CD14-positive monocyte (primary cell): ENCODE measurements at regions not wholly inside any gene's neighbourhood (a gene's known extent, or its start where the extent isn't known, plus 50 kb on each side); places are given as distances from the start of the nearest gene placed in this dataset.

Experiments used
- DNase-seq, 3 donors: peaks; one replicate each; pipeline ENCODE4 v3.0.0-alpha.2; 2011 to 2022
- H2AFZ ChIP-seq: 2 replicates; pipeline ENCODE4 v1.6.0; 2012; ENCODE audit warnings: mild to moderate bottlenecking, low read depth, low read length, inconsistent platforms; ENCODE audit not compliant: insufficient read depth, poor library complexity, severe bottlenecking
- H3K27ac ChIP-seq, 2 donors: 1 replicate in 1 of 2; 2 replicates in 1 of 2; pipeline ENCODE4 v1.5.1; 2012 to 2013; ENCODE audit warnings: low read length in 2 of 2, control low read depth in 1 of 2, inconsistent platforms in 1 of 2, low read depth in 1 of 2, mild to moderate bottlenecking in 1 of 2
- H3K27me3 ChIP-seq, 2 donors: one replicate each; pipeline versions ENCODE4 v1.6.0 to v1.6.1; 2011 to 2013; ENCODE audit warnings: low read length in 2 of 2; ENCODE audit not compliant: control insufficient read depth in 2 of 2, insufficient read depth in 2 of 2
- H3K36me3 ChIP-seq, 2 donors: replicated peaks in 1 of 2; 1 replicate in 1 of 2; 2 replicates in 1 of 2; pipeline versions ENCODE4 v1.5.1 to v1.6.1; 2012 to 2013; ENCODE audit warnings: low read length in 2 of 2, control low read depth in 1 of 2, inconsistent platforms in 1 of 2, mild to moderate bottlenecking in 1 of 2; ENCODE audit not compliant: insufficient read depth in 2 of 2, control insufficient read depth in 1 of 2
- H3K4me1 ChIP-seq, 2 donors: 1 replicate in 1 of 2; 2 replicates in 1 of 2; pipeline versions ENCODE4 v1.5.1 to v1.6.1; 2012 to 2013; ENCODE audit warnings: low read length in 2 of 2, control low read depth in 1 of 2, inconsistent platforms in 1 of 2, mild to moderate bottlenecking in 1 of 2, moderate library complexity in 1 of 2; ENCODE audit not compliant: insufficient read depth in 2 of 2, control insufficient read depth in 1 of 2
- H3K4me2 ChIP-seq: replicated peaks from 2 replicates; pipeline ENCODE3; 2012; ENCODE audit warnings: low read length, moderate library complexity, mild to moderate bottlenecking; ENCODE audit not compliant: poor library complexity, severe bottlenecking; ENCODE audit errors: extremely low read depth
- H3K4me3 ChIP-seq, 3 experiments: fragments of 200-600 bp in 1 of 3; sonication (generic) in 1 of 3; replicated peaks in 1 of 3; 1 replicate in 2 of 3; 2 replicates in 1 of 3; pipeline ENCODE4 v1.5.1; 2011 to 2013; ENCODE audit warnings: low read length in 3 of 3, mild to moderate bottlenecking in 3 of 3, control low read depth in 2 of 3, low read depth in 2 of 3, inconsistent platforms in 1 of 3, moderate library complexity in 1 of 3
- H3K79me2 ChIP-seq: 2 replicates; pipeline ENCODE4 v1.6.0; 2012; ENCODE audit warnings: mild to moderate bottlenecking, control low read depth, inconsistent platforms, low read length, moderate library complexity; ENCODE audit not compliant: insufficient read depth
- H3K9ac ChIP-seq: 2 replicates; pipeline ENCODE4 v1.6.0; 2017; ENCODE audit warnings: low read length, mild to moderate bottlenecking; ENCODE audit not compliant: insufficient read depth, poor library complexity, severe bottlenecking
- H3K9me3 ChIP-seq, 2 donors: replicated peaks in 1 of 2; 1 replicate in 1 of 2; 2 replicates in 1 of 2; pipeline versions ENCODE4 v1.5.1 to v1.6.1; 2012 to 2013; ENCODE audit warnings: low read length in 2 of 2, control low read depth in 1 of 2; ENCODE audit not compliant: control insufficient read depth in 1 of 2, insufficient read depth in 1 of 2
- H4K20me1 ChIP-seq: 2 replicates; pipeline ENCODE4 v1.6.0; 2012; ENCODE audit warnings: mild to moderate bottlenecking, low read length, control low read depth, moderate library complexity; ENCODE audit not compliant: insufficient read depth
- H3K27ac Mint-ChIP-seq, 7 donors: one replicate each; pipeline ENCODE4 v1.8.0; 2020; ENCODE audit warnings: mild to moderate bottlenecking in 7 of 7, mixed read lengths in 7 of 7, moderate library complexity in 6 of 7, inconsistent platforms in 2 of 7
- H3K27me3 Mint-ChIP-seq, 3 donors: one replicate each; pipeline ENCODE4 v1.8.0; 2021 to 2022; ENCODE audit warnings: low read depth in 3 of 3, mild to moderate bottlenecking in 3 of 3, mixed read lengths in 3 of 3, moderate library complexity in 3 of 3, inconsistent platforms in 1 of 3
- H3K36me3 Mint-ChIP-seq, 2 donors: one replicate each; pipeline ENCODE4 v1.8.0; 2020; ENCODE audit warnings: mixed read lengths in 2 of 2, inconsistent platforms in 1 of 2, mild to moderate bottlenecking in 1 of 2
- H3K4me1 Mint-ChIP-seq: one replicate; pipeline ENCODE4 v1.8.0; 2020; ENCODE audit warnings: mild to moderate bottlenecking, mixed read lengths
- H3K4me3 Mint-ChIP-seq, 2 donors: one replicate each; pipeline ENCODE4 v1.8.0; 2020; ENCODE audit warnings: mild to moderate bottlenecking in 2 of 2, mixed read lengths in 2 of 2, moderate library complexity in 1 of 2
- H3K9me3 Mint-ChIP-seq, 7 donors: one replicate each; pipeline ENCODE4 v1.8.0; 2020 to 2022; ENCODE audit warnings: mixed read lengths in 7 of 7, mild to moderate bottlenecking in 6 of 7, moderate library complexity in 6 of 7, inconsistent platforms in 2 of 7
- WGBS: methylation state at CpG from one replicate; pipeline ENCODE4 v1.1.5; 2013; ENCODE audit warnings: missing lambda C conversion rate; ENCODE audit not compliant: insufficient coverage; 5-methylcytosine and 5-hydroxymethylcytosine counted together
- intact Hi-C, 2 donors: fragments of 100-400 bp; cut with micrococcal nuclease; formaldehyde crosslinking; loops; one replicate each; pipeline versions ENCODE4 v1.15.0 to v1.15.1; 2023
- TF ChIP-seq, protein P1 (sequence below): fragments of 200-600 bp; IDR thresholded peaks from one replicate; pipeline ENCODE4 v1.8.0; 2022; ENCODE audit warnings: antibody characterized with exemption, mild to moderate bottlenecking

DNA sequence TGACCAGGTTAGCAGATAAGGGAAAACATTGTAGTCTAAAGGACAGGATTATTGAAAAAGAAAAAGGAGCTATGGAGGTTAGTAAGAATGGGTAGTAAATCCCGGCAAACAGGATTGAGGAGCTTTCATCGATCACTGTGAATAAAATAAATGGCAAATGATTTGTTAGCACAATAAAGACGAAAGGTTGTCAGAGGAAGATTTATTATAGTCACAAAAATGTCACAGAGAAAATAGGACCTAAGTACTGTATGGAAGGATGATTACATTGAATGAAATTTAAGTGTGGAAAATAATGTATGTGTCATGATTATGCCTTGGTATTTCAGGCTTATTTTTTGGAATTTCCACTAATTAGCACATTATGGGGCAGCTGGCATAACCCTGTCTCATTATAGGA, 519.2 kb upstream of the SLITRK6 start:
- DNase-seq: no peak
- H3K4me2 ChIP-seq: no peak overlapping the region
- TF ChIP-seq, protein P1, sequence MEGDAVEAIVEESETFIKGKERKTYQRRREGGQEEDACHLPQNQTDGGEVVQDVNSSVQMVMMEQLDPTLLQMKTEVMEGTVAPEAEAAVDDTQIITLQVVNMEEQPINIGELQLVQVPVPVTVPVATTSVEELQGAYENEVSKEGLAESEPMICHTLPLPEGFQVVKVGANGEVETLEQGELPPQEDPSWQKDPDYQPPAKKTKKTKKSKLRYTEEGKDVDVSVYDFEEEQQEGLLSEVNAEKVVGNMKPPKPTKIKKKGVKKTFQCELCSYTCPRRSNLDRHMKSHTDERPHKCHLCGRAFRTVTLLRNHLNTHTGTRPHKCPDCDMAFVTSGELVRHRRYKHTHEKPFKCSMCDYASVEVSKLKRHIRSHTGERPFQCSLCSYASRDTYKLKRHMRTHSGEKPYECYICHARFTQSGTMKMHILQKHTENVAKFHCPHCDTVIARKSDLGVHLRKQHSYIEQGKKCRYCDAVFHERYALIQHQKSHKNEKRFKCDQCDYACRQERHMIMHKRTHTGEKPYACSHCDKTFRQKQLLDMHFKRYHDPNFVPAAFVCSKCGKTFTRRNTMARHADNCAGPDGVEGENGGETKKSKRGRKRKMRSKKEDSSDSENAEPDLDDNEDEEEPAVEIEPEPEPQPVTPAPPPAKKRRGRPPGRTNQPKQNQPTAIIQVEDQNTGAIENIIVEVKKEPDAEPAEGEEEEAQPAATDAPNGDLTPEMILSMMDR: no peak
- peaks cover 2 to 12% (median 6%) of the 10 kb centered on the region in 7 donors for H3K9me3 Mint-ChIP-seq
- no peaks in the 10 kb centered on the region for H3K4me1 ChIP-seq
- H3K9ac ChIP-seq: no peak overlapping the region
- peaks cover 12 to 13% of the 10 kb centered on the region in 2 donors for H3K9me3 ChIP-seq
- no peak overlapping the region for H3K4me3 ChIP-seq
- no peak overlapping the region for H2AFZ ChIP-seq
- no peaks in the 10 kb centered on the region for H3K4me1 Mint-ChIP-seq
- H4K20me1 ChIP-seq: no peaks in the 10 kb centered on the region
- no peak overlapping the region for H3K27ac ChIP-seq
- no peaks in the 10 kb centered on the region for H3K79me2 ChIP-seq
- H3K27ac Mint-ChIP-seq: no peak overlapping the region
- no peaks in the 10 kb centered on the region for H3K36me3 Mint-ChIP-seq
- 70% methylated on average over 2 of the region's 3 CpGs for WGBS
- intact Hi-C loops: no loop called here
- no peak overlapping the region for H3K4me3 Mint-ChIP-seq
- H3K27me3 Mint-ChIP-seq: peaks cover 0 to 1% (median 0%) of the 10 kb centered on the region in 3 donors
- H3K36me3 ChIP-seq: no peaks in the 10 kb centered on the region
- H3K27me3 ChIP-seq: no peaks in the 10 kb centered on the region

DNA sequence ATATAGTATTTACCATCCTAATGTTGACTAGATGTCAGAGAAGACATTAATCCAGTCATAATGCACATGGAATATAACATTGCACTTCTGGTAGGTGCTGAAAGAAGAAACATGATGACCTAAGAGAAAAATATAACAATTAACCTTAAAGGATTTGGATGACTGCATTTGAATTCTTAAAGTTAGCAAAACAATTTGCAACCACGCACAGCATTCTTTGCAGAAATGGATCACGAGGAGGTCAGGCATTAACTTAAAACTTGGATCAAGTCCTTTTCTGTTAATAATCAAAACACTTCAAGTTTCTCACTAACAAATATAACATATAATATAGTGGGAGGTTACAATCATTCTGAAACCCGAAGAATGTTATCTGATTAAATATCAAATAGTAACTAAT, 525.0 kb upstream of the SLITRK6 start:
- H4K20me1 ChIP-seq: no peaks in the 10 kb centered on the region
- H3K4me1 ChIP-seq: no peaks in the 10 kb centered on the region
- H3K4me2 ChIP-seq: no peak overlapping the region
- intact Hi-C loops: no loop called here
- TF ChIP-seq, protein P1: no peak
- H3K27ac ChIP-seq: no peak overlapping the region
- H3K9me3 ChIP-seq: peaks cover 0 to 4% of the 10 kb centered on the region in 2 donors
- no peaks in the 10 kb centered on the region for H3K27me3 ChIP-seq
- Mint-ChIP-seq H3K4me1 (no peaks in the 10 kb centered on the region), H3K9me3 (peaks cover 0 to 10% (median 4%) of the 10 kb centered on the region in 7 donors), H3K27me3 (peaks cover 0 to 1% (median 0%) of the 10 kb centered on the region in 3 donors), H3K4me3 (no peak overlapping the region), H3K27ac (no peak overlapping the region), H3K36me3 (no peaks in the 10 kb centered on the region)
- no peak for DNase-seq
- no CpG with 5 or more reads among the region's 3 CpGs for WGBS
- H3K9ac ChIP-seq: no peak overlapping the region
- no peaks in the 10 kb centered on the region for H3K36me3 ChIP-seq
- no peaks in the 10 kb centered on the region for H3K79me2 ChIP-seq
- no peak overlapping the region for H2AFZ ChIP-seq
- no peak overlapping the region for H3K4me3 ChIP-seq
